SHP77 treated with DMSO at 0.1 percent for 48 hours (cell line): ENCODE measurements at regions not wholly inside any gene's neighbourhood (a gene's known extent, or its start where the extent isn't known, plus 50 kb on each side); places are given as distances from the start of the nearest gene placed in this dataset.

Experiments
- DNase-seq: peaks from one replicate; lab custom pipeline; 2025; lab: John Stamatoyannopoulos, UW

GRCh38 chr5:68352166-68352565 lies 136.6 kb downstream of the PIK3R1 start:
- DNase-seq: no peak

DNA sequence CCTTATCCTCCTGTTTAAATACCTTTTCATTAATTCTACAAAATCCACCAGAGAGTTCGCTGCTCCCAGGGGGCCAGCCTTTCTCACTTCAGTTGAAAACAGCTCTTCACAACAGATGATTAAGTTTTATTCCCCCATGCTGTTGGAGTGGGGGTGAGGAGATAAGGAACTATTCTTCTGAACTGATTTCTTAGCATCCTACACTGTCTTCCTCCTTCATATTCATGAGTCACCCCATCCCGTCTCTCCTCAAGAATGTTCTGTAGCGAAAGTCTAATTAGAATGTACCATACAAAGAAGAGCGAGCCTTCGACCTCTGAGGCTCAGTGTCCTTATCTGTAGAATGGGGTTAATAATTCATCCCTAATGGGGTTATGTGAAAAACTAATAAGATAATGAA lies 138.0 kb downstream of the PIK3R1 start:
- DNase-seq: no peak

GRCh38 chr5:68354315-68354714 lies 138.8 kb downstream of the PIK3R1 start:
- DNase-seq: no peak

GRCh38 chr5:68356216-68356615 lies 140.7 kb downstream of the PIK3R1 start:
- no peak for DNase-seq

GRCh38 chr5:68356623-68357022 lies 141.1 kb downstream of the PIK3R1 start:
- no peak for DNase-seq

DNA sequence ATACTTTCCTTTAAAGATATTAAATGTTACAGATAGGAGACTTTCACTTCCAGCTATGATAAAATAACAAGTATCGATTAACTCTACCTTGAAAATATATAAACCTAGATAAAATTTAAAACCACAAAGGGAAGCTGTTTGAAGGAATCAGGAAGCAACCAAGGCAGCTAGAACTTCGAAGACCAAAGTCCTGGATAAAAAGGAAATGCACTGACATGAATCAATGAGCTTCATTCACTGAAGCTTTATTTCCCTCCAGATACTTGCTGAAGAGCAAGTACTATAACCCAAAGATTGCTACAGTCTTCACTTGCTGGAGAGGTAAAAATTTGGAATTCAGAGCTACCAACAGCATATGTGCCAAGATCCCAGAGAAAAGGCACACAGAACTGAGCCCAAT lies 144.1 kb downstream of the PIK3R1 start:
- no peak for DNase-seq

DNA sequence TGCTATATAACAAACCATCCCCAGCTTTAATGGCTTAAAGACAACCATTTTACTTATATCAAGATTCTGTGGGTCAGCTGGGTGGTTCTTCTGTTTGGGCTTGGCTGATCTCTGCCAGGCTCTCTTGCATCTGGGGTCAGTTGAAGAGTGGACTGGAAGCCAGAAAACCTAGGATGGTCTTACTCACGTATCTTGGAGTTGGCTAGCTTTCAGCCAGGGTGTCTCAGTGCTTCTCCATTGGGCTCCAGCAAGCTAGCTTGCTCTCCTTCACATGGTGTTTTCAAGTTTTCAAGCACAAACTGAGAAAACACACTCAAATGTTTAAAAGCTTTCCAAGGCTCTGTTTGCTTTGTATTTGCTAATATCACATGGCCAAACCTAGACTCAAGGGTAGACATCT lies 146.8 kb downstream of the PIK3R1 start:
- DNase-seq: no peak

- DNase-seq: no peak
Observed at GRCh38 chr5:68365889-68366288, 150.3 kb downstream of the PIK3R1 start.

GRCh38 chr5:68367287-68367686 lies 151.7 kb downstream of the PIK3R1 start:
- no peak for DNase-seq

- no peak for DNase-seq
Observed at GRCh38 chr5:68367717-68368116, 152.2 kb downstream of the PIK3R1 start.

DNA sequence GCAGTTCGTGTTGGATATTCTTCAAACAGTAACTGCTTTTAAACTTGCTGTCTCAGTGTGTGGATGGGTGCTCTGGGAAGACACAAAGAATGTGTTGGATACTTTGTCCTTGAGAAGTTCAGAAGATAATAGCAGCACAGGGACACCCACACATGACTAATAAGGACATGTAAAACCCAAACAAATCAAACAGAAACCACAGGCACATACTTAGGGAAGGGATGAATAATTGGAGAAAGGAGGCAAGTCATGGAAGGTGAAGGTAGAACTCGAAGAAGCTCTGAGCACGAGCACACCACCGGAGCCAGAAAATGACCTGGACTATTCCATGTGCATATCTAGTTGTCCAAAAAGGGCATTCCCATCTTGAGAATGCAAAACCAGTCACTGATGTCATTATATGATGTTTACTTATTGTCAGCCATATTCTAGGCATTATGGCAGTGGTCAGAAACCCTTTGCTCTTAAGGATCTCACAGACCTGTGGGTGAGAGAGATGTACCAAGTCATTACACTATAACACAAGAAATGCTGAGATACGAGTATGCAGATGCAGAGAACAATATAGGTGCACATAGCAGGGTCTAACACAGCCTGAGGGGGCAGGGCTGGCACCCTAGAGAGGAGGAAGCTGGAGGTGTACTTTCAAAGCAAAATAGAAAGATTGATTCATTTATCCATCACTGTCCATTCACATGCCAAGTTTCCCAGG lies 152.9 kb downstream of the PIK3R1 start:
- no peak for DNase-seq

DNA sequence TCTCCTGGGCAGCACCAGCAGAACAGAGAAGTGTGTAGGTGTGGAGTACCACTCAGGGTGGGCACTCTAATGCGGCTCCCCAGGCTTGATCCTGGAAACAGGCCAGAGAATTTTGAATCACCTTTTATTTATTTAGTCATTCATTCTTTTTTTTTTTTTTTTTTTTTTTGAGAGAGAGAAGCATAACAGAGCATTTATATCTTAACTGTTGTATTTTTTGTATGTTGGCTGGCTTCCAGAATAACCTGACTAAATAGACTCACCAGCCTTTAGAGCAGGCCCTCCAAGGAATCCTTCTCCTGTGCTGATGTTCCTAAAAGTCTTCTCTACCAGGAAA lies 153.4 kb downstream of the PIK3R1 start:
- no peak for DNase-seq

DNA sequence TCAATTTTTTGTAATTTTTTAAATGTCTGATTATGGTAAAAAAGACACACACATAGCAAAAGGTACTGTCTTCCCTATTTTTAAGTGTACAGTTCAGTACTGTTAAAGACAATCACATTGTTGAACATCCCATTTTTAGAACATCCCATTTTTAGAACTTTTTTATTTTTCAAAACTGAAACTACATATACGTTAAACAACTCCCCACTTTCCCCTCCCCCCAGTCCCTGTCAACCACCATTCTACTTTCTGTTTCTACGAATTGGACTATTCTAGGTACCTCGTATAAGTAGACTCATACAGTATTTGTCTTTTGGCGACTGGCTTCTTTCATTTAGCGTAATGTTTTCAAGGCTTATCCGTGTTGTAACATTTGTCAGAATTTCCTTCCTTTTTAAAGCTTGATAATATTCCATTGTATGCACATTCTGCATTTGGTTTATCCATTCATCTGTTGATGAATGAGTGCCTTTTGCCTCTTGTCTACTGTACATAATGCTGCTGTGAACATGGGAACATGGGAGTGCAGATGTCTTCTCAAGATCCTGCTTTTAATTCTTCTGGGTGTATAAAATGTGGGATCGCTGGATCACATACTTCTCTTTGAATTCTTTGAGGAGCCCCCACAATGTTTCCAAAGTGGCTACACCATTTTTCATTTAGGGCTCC lies 154.0 kb downstream of the PIK3R1 start:
- DNase-seq: no peak

DNA sequence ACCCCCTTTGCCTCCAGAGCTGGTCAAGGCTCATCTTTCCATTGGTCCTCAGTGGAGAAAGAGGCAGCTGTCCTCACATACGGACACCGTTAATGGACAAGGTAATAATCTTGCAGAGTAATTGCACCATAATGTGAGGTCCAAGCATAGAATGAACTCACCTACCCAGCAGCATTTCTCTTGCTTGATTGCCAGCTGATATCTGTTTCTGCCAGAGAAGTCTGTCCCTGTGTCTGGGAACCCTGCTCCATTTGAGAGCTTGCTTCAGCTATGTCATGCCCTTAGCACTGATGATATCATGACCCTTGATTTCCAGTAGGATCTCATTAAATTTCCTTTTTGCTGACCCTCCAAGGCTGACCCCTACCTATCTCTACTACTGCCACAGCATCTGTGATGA lies 154.6 kb downstream of the PIK3R1 start:
- no peak for DNase-seq

GRCh38 chr5:68371607-68372006 lies 156.1 kb downstream of the PIK3R1 start:
- no peak for DNase-seq

DNA sequence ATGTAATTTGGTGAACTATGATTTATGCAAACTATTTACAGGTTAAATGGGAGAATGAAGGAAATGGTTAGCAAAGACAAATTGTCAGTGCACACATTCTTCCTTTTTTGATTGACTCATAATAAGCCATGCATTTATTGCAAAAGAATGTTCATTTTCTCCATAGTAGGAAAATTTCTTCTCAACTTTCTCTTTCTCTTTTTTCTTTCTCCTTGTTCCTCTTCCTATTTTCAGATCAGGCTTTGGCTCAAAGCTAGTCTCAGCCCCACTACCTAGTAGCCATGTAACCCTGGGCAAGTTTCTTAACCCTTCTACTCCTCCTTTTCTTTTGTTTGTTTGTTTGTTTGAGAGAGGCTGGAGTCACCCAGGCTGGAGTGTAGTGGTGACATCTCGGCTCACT lies 156.6 kb downstream of the PIK3R1 start:
- no peak for DNase-seq

GRCh38 chr5:68373050-68373449 lies 157.5 kb downstream of the PIK3R1 start:
- DNase-seq: no peak

DNA sequence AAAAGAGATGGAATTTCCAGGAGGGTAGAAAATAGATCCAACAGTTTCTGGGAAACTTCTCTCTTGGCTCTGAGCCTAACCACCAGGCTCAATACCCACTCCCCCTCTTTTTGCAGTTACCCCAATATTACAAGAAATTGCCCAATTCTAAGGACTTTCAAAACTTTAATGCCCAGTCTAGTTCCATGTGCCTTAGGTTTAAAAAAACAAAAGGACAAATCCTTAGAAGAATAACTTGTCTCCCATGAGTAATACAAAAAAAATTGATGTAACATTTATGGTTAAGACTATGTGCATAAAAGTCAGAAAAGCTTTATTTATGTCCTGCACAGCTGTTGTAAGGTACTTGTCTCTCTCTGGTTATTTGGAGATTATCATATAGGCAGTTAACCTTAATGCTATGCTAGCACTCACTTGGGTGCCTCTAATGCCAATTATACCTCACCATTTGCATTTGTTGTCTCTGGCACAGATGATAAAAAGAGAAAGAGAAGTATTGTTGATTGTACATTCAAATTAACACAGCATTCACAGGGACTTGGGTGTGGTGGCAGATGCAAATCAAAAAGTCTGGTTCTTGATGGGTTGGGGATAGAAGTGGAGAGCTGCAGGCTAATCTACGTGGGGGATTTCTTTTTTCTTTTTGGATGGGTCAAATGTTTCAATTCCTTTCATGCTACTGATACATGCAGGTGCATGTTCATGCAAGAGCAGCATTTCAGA lies 159.4 kb downstream of the PIK3R1 start:
- DNase-seq: no peak

GRCh38 chr5:68375540-68375939 lies 160.0 kb downstream of the PIK3R1 start:
- no peak for DNase-seq

DNA sequence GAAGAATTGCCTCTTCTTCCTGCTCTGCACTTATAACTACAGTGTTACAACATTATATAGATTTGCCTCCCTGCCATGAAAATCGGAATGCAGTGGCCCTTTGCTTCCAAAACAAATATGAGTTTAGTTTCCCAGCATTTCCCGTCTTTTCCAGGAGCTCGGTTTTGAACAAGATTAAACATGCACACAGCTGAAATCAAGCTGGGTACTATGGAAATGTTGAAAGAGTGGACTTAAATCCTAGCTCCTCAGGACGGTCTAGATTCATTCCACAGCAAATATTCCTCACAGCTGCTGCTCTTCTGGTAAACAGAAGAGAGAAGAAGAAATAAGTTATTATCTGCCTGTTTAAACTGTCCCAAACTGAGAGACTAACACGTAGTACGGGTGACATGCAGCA lies 161.4 kb downstream of the PIK3R1 start:
- DNase-seq: no peak

GRCh38 chr5:68377733-68378132 lies 162.2 kb downstream of the PIK3R1 start:
- no peak for DNase-seq

DNA sequence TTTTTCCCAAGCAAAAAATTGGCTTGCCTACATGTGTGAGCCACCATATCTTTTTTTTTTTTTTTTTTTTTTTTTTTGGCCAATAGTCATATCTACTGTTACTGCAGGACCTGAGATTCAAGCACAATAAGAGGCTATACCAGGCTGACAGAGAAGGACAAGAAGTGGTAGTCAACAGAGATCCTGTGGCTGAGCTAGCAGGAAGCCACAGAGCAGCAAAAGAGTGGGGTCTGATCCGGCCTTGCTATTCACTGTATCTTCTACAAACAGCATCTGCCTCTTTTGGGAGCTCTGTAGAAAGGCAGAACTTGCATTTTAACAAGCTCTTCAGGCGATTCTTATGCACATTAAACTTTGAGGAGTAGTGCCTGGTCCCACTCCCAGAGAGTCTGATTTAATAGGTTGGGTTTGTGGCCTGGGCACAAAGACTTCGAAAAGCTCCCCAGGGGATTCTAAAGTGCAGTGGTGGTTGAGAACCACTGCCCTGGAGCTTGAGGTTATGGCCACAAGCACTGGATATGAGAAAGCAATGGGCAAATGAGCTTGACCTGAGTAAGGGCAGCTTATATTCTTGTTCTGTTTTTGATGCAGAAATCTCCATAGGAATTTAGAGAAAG lies 162.8 kb downstream of the PIK3R1 start:
- no peak for DNase-seq
